CD4-positive, CD25-positive, alpha-beta regulatory T cell (primary cell): ENCODE measurements at regions not wholly inside any gene's neighbourhood (a gene's known extent, or its start where the extent isn't known, plus 50 kb on each side); places are given as distances from the start of the nearest gene placed in this dataset.
"Not testable (repeated sequence)": the region's sequence is repeated elsewhere in the genome, so short reads cannot be mapped to it uniquely, and the experiment has no call there.

Experiments used
- ATAC-seq, 2 donors: fragments of 150-1000 bp; cut with Tn5 transposase; one replicate each; pipeline ENCODE4 v1.10.0; 2021; ENCODE audit warnings: low read depth in 2 of 2, moderate number of reproducible peaks in 2 of 2, moderate library complexity in 1 of 2
- DNase-seq, 3 donors: peaks; one replicate each; pipeline versions ENCODE4 v3.0.0 to v3.0.0-alpha.2; 2012 to 2022; ENCODE audit warnings: mixed read lengths in 1 of 3
- H3K27ac ChIP-seq: one replicate; pipeline ENCODE4 v1.7.0; 2013; ENCODE audit warnings: mild to moderate bottlenecking, low read length; ENCODE audit not compliant: insufficient read depth, poor library complexity, severe bottlenecking
- H3K27me3 ChIP-seq: one replicate; pipeline ENCODE4 v1.7.0; 2013; ENCODE audit warnings: low read length; ENCODE audit not compliant: control insufficient read depth, insufficient read depth
- H3K36me3 ChIP-seq: one replicate; pipeline ENCODE4 v1.7.0; 2013; ENCODE audit warnings: mild to moderate bottlenecking, low read length, moderate library complexity; ENCODE audit not compliant: control insufficient read depth, insufficient read depth
- H3K4me1 ChIP-seq: 2 replicates; pipeline ENCODE4 v1.7.0; 2013; ENCODE audit warnings: mild to moderate bottlenecking, low read length; ENCODE audit not compliant: insufficient read depth, control insufficient read depth, poor library complexity, severe bottlenecking
- H3K4me3 ChIP-seq: one replicate; pipeline ENCODE4 v1.7.0; 2013; ENCODE audit warnings: low read depth, mild to moderate bottlenecking, low read length, moderate library complexity
- H3K9me3 ChIP-seq, 2 experiments: 1 replicate in 1 of 2; 2 replicates in 1 of 2; pipeline ENCODE4 v1.7.0; 2013; ENCODE audit warnings: low read length in 2 of 2, mild to moderate bottlenecking in 1 of 2, moderate library complexity in 1 of 2; ENCODE audit not compliant: control insufficient read depth in 2 of 2
- H3K27ac Mint-ChIP-seq, 3 donors: one replicate each; pipeline ENCODE4 v1.8.0; 2020 to 2022; ENCODE audit warnings: mild to moderate bottlenecking in 3 of 3, mixed read lengths in 3 of 3, moderate library complexity in 2 of 3
- H3K27me3 Mint-ChIP-seq: one replicate; pipeline ENCODE4 v1.8.0; 2022; ENCODE audit warnings: mild to moderate bottlenecking, mixed read lengths
- H3K36me3 Mint-ChIP-seq: one replicate; pipeline ENCODE4 v1.8.0; 2020; ENCODE audit warnings: mixed read lengths
- H3K4me1 Mint-ChIP-seq, 4 donors: one replicate each; pipeline ENCODE4 v1.8.0; 2020 to 2022; ENCODE audit warnings: mixed read lengths in 4 of 4, mild to moderate bottlenecking in 1 of 4
- H3K4me3 Mint-ChIP-seq, 4 donors: one replicate each; pipeline ENCODE4 v1.8.0; 2020 to 2022; ENCODE audit warnings: mild to moderate bottlenecking in 4 of 4, mixed read lengths in 4 of 4, moderate library complexity in 3 of 4
- H3K9me3 Mint-ChIP-seq, 7 donors: one replicate each; pipeline ENCODE4 v1.8.0; 2020 to 2022; ENCODE audit warnings: mixed read lengths in 7 of 7, mild to moderate bottlenecking in 3 of 7, moderate library complexity in 2 of 7

DNA sequence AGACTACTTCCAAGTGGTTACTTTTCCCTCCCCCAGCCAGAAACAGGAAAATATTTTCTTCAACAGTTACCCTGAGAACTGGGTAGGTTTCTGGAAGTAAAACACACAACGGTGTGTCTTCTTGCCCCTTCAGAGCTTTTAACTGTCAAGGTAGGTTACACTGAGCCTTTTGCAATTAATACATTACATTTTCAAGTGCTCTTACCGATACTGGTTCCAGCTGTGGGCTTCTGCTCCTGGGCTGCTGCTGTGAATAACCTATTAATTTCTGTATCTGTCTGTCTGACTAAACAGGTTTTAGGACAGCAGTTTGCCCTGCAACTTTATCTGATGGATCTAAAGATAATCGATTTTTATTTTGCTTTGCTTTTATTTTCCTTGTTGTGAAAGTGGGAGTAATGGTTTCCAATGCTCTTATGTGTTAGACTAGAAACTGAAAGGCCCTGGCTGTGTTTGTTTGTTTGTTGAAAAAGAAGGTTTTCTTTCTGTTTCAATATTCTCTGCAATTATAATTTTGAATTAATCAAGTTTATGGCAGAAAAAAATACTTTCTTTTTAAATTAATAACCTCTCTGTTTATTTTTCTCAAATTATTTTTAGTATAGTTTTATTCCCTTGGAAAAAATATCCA is 196.7 kb upstream of the SLITRK6 start:
- Histone ChIP-seq H3K36me3 (no peaks in the 10 kb centered on the region), H3K27ac (no peak overlapping the region), H3K9me3 (peaks cover 0 to 4% of the 10 kb centered on the region in 2 experiments), H3K4me3 (no peak overlapping the region), H3K4me1 (no peaks in the 10 kb centered on the region), H3K27me3 (no peaks in the 10 kb centered on the region)
- H3K9me3 Mint-ChIP-seq: peaks cover 0 to 8% (median 2%) of the 10 kb centered on the region in 7 donors
- H3K36me3 Mint-ChIP-seq: no peaks in the 10 kb centered on the region
- H3K4me3 Mint-ChIP-seq: no peak overlapping the region
- no peaks in the 10 kb centered on the region for H3K4me1 Mint-ChIP-seq
- no peak overlapping the region for H3K27ac Mint-ChIP-seq
- H3K27me3 Mint-ChIP-seq: no peaks in the 10 kb centered on the region
- ATAC-seq (no peak), DNase-seq (no peak)

DNA sequence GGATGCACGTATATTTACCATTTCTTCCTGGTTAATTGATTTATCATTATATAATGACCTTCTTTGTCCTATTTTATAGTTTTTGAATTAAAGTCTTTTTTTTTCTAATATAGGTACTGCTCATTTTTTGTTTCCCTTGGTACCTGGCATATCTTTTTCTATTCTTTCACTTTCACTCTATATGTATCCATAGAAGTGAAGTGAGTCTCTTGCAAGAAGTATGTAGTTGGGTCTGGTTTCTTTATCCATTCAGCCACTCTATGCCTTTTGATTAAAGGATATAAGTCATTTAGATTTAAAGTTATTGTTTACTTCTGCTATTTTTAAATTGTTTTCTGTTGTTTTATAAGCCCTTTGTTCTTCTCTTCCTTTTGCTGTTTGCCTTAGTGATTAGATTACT is 194.3 kb upstream of the SLITRK6 start:
- H3K4me3 Mint-ChIP-seq: no peak overlapping the region
- DNase-seq (no peak), ATAC-seq (no peak)
- no peak overlapping the region for H3K27ac Mint-ChIP-seq
- Histone ChIP-seq H3K27ac (no peak overlapping the region), H3K9me3 (peaks cover 0 to 4% of the 10 kb centered on the region in 2 experiments), H3K4me3 (no peak overlapping the region), H3K36me3 (no peaks in the 10 kb centered on the region), H3K4me1 (no peaks in the 10 kb centered on the region), H3K27me3 (no peaks in the 10 kb centered on the region)
- peaks cover 0 to 13% (median 2%) of the 10 kb centered on the region in 7 donors for H3K9me3 Mint-ChIP-seq
- H3K4me1 Mint-ChIP-seq: no peaks in the 10 kb centered on the region
- no peaks in the 10 kb centered on the region for H3K27me3 Mint-ChIP-seq
- H3K36me3 Mint-ChIP-seq: no peaks in the 10 kb centered on the region

DNA sequence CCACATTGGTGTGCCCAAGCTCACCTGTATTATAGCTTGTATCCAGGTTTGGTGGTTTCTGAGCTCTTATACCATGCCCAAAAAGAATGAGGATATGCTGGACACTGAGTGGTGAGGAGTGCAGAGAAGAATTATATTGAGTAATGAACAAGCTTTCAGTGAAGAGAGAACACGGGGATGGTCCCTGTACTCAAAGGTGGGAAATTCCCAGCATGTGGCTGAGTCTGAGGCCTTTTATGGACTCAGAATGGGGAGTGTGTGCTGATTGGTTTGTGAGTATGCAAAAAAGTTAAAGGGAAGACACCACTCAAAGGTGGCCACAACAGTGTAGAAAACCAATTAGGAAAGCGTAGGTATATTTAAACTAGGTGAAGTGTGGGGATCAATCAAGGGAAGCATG is 191.2 kb upstream of the SLITRK6 start:
- no peak overlapping the region for H3K4me3 ChIP-seq
- H3K4me1 Mint-ChIP-seq: no peaks in the 10 kb centered on the region
- H3K36me3 Mint-ChIP-seq: no peaks in the 10 kb centered on the region
- H3K4me3 Mint-ChIP-seq: no peak overlapping the region
- no peaks in the 10 kb centered on the region for H3K27me3 ChIP-seq
- no peak overlapping the region for H3K27ac Mint-ChIP-seq
- no peaks in the 10 kb centered on the region for H3K36me3 ChIP-seq
- DNase-seq (no peak), ATAC-seq (no peak)
- no peaks in the 10 kb centered on the region for H3K4me1 ChIP-seq
- peaks cover 0 to 3% of the 10 kb centered on the region in 2 experiments for H3K9me3 ChIP-seq
- H3K27ac ChIP-seq: no peak overlapping the region
- peaks cover 0 to 13% (median 4%) of the 10 kb centered on the region in 7 donors for H3K9me3 Mint-ChIP-seq
- no peaks in the 10 kb centered on the region for H3K27me3 Mint-ChIP-seq

DNA sequence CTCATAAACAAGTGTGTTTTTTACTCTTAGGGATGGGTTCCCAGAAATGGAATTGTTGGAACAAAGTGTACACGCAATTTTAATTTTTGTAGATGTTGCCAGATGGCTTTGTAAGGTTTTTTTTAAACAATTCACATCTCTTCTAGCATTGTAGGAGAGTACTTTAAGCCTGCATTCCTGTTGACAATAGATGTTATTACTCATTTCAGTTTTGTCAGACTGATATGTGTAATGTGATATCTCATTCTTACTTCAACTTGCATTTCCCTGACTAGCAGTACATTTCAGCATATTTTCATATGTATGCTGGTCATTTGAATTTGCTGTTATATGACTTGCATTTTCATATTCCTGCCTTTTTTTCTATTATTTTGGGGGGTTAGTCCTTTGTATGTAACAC is 186.6 kb upstream of the SLITRK6 start:
- H3K4me1 Mint-ChIP-seq: no peaks in the 10 kb centered on the region
- H3K27ac Mint-ChIP-seq: no peak overlapping the region
- Histone ChIP-seq H3K4me1 (no peaks in the 10 kb centered on the region), H3K27ac (no peak overlapping the region), H3K4me3 (no peak overlapping the region), H3K36me3 (no peaks in the 10 kb centered on the region), H3K9me3 (peaks cover 3 to 4% of the 10 kb centered on the region in 2 experiments), H3K27me3 (no peaks in the 10 kb centered on the region)
- ATAC-seq: no peak
- no peaks in the 10 kb centered on the region for H3K36me3 Mint-ChIP-seq
- H3K27me3 Mint-ChIP-seq: no peaks in the 10 kb centered on the region
- H3K9me3 Mint-ChIP-seq: peaks cover 0 to 13% (median 5%) of the 10 kb centered on the region in 7 donors
- H3K4me3 Mint-ChIP-seq: no peak overlapping the region
- no peak for DNase-seq

DNA sequence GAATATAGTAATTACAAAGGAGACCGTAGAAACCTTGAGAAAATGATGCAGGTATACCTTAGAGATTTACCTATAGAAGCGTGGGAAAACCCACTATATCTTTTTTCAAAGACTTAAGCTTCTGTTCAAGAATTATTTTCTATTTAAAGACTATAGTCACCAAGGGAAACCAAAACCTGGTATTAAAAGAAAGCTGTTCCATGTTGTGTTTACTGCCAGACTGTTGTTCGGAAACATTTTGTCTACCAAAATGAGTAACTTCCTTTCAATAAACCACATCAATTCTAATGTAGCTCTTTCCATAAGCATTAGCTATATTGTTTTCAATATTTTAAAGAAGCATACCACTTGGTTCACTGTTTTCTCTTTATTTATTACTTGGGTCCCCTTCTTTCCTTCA is 182.9 kb upstream of the SLITRK6 start:
- ATAC-seq: no peak

DNA sequence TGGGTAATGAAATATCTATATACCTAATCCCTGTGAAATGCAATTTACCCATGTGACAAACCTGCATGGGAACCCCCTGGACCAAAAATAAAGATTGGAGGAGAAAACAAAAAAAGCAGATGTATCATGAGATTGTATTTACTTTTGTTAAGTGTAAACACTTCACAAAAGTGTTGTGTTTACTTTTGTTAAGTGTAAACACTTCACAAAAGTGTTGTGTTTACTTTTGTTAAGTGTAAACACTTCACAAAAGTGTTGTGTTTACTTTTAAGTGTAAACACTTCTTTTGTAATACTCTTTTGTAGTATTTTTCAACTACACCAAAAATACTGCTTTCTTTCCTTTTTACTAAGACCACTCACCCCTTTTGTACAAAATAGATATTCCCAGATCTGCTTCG is 181.2 kb upstream of the SLITRK6 start:
- not testable (repeated sequence) for H3K4me1 Mint-ChIP-seq, DNase-seq, H3K4me1 ChIP-seq, H3K27me3 Mint-ChIP-seq, H3K36me3 Mint-ChIP-seq, ATAC-seq, H3K36me3 ChIP-seq, H3K4me3 ChIP-seq, H3K4me3 Mint-ChIP-seq, H3K27ac Mint-ChIP-seq, H3K27me3 ChIP-seq, H3K9me3 ChIP-seq, H3K27ac ChIP-seq
- H3K9me3 Mint-ChIP-seq: peaks cover 2 to 26% (median 6%) of the 10 kb centered on the region in 7 donors

More for the DNA sequence above, 182.9 kb upstream of the SLITRK6 start:
- Histone ChIP-seq H3K27ac (no peak overlapping the region), H3K4me1 (no peaks in the 10 kb centered on the region), H3K36me3 (no peaks in the 10 kb centered on the region), H3K27me3 (no peaks in the 10 kb centered on the region), H3K4me3 (no peak overlapping the region), H3K9me3 (peaks cover 0 to 4% of the 10 kb centered on the region in 2 experiments)
- DNase-seq: no peak
- Mint-ChIP-seq H3K27ac (no peak overlapping the region), H3K36me3 (no peaks in the 10 kb centered on the region), H3K4me3 (no peak overlapping the region), H3K27me3 (no peaks in the 10 kb centered on the region), H3K4me1 (no peaks in the 10 kb centered on the region), H3K9me3 (peaks cover 2 to 17% (median 6%) of the 10 kb centered on the region in 7 donors)

DNA sequence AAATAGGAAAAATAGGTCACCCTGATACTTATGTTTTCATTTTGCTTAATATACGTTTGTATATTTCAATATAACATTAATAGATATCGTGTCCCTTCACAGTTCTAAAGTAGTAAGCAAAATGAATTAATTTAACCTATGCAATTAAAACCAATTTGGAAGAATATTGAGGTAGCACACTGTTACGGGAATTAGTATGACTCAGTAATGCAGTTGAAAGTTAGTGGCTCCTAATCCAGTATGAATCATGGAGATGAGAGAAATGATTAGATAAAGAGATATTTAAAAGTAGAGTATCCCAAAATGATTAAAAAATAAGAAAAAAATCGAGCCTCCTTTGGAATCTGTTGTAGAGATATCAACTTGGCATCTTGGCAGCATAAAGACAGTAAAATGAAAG is 177.0 kb upstream of the SLITRK6 start:
- Histone ChIP-seq H3K27ac (no peak overlapping the region), H3K4me1 (no peaks in the 10 kb centered on the region), H3K36me3 (no peaks in the 10 kb centered on the region), H3K27me3 (no peaks in the 10 kb centered on the region), H3K4me3 (no peak overlapping the region), H3K9me3 (peaks cover 0 to 6% of the 10 kb centered on the region in 2 experiments)
- no peak overlapping the region for H3K27ac Mint-ChIP-seq
- H3K27me3 Mint-ChIP-seq: no peaks in the 10 kb centered on the region
- H3K9me3 Mint-ChIP-seq: peaks cover 1 to 22% (median 8%) of the 10 kb centered on the region in 7 donors
- DNase-seq (no peak), ATAC-seq (no peak)
- no peaks in the 10 kb centered on the region for H3K4me1 Mint-ChIP-seq
- no peak overlapping the region for H3K4me3 Mint-ChIP-seq
- no peaks in the 10 kb centered on the region for H3K36me3 Mint-ChIP-seq

DNA sequence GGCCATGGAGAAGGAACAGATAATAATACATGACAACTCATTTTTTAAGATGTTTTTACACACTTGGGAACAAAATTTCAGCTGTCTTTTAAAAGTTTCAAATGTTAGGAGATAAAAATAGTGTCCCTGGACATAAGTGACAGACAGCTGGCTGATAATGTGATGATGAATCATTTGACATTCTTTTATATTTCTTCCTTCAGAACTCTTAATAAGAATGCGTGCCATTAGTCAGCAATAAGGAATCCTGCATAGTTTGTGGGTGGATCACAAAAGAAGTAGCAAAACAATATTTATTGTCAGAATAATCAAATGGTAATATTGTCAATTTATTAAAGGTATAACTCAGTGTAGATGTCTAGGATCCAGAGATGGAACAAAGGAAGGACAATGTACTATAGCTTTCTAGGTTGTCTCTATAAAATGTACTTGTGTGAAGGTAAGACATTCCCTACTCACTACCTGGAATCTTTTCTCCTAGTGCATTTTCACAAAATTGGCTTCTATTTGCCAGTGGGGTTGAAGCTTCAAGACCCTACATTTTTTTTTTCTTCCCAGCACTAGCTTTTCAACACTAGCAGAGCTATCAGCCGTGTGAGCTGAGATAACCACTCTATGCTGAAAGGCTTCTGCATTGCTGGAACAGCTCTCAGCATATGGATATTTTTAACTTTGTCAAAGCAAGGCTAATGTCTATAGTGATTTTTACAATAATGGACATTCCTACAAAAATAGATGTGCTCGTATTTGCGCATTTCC is 175.6 kb upstream of the SLITRK6 start:
- Mint-ChIP-seq H3K36me3 (no peaks in the 10 kb centered on the region), H3K9me3 (peaks cover 1 to 22% (median 6%) of the 10 kb centered on the region in 7 donors), H3K27ac (no peak overlapping the region), H3K4me3 (peak overlapping the region in 1 of 4 donors; percentile 83), H3K27me3 (no peaks in the 10 kb centered on the region), H3K4me1 (no peaks in the 10 kb centered on the region)
- Histone ChIP-seq H3K4me1 (no peaks in the 10 kb centered on the region), H3K4me3 (no peak overlapping the region), H3K27ac (no peak overlapping the region), H3K27me3 (no peaks in the 10 kb centered on the region), H3K36me3 (no peaks in the 10 kb centered on the region), H3K9me3 (peaks cover 0 to 6% of the 10 kb centered on the region in 2 experiments)
- no peak for DNase-seq
- no peak for ATAC-seq
